GM21737 (cell line): ENCODE measurements at regions not wholly inside any gene's neighbourhood (a gene's known extent, or its start where the extent isn't known, plus 50 kb on each side); places are given as distances from the start of the nearest gene placed in this dataset.

Source experiments
- ATAC-seq: cut with Tn5 transposase; IDR thresholded peaks from one replicate; pipeline ENCODE4 v1.9.1; 2021; ENCODE audit warnings: mild to moderate bottlenecking, moderate library complexity; ENCODE audit not compliant: unreplicated experiment

DNA sequence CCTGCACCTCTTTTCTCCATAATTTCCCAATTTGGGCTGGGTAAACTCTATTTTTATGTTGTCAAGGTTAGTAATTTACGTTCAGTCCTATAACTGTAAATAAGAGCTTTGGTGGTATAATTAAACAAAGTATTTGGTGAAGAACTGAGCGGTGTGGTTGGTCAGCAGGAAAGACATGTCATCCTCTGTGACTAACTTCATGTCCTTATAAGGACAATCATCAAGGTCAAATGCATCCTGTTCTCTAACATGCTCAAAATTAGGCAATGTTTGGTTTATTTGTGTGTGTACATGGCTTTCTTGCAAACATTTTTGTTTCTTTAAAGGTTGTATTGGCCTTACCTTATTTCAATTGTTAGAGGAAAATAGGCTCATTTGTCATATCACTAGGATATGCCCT lies 121.5 kb upstream of the NABP1 start:
- ATAC-seq = no peak

DNA sequence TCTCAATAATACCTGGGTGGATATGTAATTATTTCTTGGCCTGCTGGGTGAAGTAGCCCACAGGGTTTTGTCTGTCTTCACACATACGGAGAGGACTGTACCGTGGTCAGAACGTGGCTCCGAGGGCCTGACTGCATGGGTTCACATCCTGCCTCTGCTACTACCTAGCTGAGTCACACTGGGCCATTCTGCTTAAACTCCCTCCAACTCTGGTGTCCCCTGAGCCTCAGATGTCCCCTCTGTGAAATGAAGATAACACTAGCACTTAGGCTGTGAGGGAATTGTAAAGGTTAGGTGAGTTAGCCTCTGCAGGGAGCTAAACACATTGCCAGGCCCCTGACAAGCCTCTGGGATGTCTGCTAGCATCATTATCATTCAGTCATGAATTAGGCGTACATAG lies 120.1 kb upstream of the NABP1 start:
- ATAC-seq = no peak

DNA sequence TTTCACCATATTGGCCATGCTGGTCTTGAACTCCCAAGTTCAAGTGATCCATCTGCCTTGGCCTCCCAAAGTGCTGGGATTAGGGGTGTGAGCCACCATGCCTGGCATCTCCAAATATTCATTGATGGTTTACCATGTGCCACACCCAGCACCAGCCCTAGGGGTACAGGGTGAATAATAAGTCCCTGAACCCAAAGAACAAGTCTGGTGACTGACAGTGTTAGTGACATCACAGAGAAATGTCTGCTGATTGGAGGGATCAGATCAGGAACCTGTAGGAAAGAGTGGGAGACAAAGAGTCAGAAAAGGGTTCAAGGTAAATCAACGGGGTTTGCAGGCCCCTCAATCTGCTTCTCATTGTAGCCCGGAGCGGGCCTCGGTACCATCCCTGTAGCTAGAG lies 118.4 kb upstream of the NABP1 start:
- no peak for ATAC-seq

DNA sequence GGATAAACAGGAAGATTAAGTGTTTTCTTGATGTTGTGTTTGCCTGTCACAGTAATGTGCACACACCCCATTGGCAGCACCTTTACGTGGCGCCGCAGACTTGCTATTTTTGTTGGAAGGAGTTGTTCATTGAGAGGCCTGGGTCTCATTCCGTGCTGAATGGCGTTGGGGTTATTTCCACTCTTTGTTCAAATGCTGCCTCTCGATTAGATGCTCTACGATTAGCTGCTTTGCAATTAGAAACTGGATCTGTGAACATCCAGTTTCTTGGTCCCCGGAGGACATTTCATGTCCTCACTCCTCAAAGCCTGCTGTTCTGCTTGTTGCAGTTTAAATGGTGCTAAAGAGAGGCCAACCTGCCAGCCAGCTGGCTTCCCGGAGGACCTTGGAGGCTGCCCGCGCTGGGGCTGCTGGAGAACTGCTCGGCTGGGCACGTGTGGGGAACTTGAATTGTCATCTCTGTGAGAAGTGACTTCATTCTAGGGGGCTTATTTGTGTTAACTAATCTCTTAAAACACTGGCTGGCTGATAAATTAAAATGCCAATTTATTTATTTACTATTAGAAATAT lies 117.4 kb upstream of the NABP1 start:
- no peak for ATAC-seq

DNA sequence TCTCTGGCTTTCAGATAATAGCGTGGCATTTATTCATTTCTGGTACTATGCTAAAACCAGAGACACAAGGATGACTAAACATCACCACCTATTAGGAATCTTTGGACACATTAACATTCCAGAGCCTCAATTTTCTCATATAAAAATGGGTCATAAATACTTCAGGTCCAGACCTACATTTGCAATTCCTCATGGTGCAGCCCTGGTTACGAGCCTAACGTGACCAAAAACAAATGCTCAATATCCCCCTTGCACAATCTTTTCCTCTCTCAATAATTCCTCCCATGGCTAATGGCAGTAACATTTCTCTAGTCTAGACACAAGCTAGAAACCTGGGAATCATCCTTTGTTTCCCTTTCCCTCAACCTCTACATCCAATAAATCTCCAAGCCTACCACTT lies 112.8 kb upstream of the NABP1 start:
- no peak for ATAC-seq

DNA sequence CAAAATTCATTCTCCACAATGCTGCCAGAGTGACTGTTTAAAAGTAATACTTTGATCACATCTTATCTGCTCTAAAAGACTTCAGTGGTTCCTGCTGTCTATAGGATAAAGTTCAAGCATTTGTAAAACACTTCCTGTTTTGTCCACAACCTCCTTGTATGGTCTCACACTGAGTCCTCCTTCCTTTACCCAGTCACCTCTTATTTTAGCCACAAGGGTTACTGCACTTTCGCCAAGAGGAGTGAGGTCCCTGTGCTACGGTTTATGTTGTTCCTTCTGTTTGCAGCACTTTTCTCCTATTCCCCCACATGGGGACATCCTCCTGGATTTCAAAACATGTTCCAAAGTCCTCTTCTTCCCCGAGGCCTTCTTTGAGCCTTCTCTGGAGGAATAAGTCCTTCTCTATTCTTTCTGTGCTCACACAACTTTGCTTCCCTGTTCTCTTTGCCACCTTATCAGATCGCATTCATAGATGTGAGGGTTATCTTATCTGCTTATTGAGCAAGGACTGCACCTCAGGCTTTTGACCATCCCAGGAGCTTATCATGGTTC lies 112.2 kb upstream of the NABP1 start:
- no peak for ATAC-seq

DNA sequence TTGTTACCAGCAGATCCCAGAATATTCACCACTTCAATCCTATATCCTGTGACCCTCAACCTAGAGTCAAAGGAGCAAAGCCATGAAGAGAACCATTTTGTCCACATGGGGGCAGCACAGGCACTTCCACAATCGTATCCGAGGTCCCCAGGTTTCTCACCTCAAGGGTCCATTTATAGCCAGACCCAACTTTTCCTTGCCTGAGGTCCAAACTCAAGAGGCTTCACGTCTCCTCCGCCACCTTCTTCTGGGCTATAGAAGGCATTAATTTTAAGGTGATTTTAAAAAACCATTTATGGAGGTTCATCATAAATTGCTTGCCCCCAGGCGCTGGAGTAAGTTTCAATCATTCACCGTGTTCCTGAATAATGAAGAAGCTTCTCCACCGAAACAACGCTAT lies 111.6 kb upstream of the NABP1 start:
- peak; percentile 83 for ATAC-seq

DNA sequence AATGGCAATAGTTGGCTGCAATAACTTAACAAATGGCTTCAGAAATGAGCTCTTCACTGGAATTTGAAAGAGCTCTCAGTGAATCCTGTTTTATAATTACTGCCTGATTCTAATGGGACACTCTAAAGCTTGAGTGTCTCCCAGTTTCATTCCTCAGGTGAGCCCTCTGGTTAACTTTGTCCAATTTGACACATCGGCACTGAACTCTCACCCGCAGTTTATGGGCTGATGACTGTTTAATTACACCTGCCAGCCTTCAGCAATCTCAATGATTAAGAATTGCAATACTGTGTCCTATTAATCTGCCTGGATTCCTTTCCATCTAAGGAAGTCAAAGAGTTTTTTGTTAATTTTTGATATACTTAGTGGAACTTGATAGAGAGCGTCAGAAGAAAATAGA lies 110.7 kb upstream of the NABP1 start:
- ATAC-seq = no peak

DNA sequence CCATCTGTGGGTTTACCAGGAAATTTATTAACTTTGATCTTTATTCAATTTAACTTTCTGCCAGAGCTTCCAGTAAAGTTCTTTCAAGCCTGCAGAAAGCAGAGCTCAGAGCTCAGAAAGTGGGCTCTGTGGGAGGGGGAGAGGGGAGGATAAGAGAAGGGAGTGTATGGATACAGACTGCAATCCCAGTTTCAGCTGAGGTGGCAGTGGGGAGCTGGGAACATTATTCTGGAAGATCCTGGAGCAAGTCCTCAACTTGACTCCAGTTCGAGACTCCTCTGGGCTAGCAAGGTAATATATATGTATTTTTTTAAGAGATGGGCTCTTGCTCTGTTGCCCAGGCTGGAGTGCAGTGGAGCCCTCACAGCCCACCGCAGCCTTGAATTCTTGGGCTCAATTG lies 108.9 kb upstream of the NABP1 start:
- no peak for ATAC-seq

DNA sequence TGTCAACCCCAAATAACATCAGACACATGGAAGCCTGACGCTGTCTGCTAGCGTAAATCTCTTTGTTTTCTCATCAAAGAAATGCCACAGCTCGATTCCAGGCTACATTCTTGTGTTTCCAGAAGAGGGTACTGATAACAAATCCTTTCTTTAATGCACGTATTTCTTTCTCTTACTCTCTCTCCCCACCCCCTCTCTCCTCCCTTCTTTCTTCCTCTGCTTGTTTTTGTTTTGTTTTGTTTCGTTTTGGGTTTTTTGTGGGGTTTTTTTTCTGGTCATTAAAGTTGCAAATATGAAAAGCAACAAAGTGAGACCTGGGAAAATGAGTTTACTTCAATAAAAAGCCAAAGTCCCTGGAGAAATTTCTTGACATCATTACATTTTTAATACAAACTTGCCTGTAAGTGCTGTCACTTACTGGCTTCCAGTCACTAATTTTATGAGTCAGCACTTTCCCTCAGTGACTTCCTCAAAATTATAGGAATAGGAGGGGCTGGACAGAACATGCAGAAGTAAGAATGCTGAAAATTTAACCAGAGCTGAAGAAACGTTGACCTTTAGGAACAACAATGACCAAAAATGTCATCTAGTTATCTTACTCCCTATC lies 106.7 kb upstream of the NABP1 start:
- no peak for ATAC-seq

DNA sequence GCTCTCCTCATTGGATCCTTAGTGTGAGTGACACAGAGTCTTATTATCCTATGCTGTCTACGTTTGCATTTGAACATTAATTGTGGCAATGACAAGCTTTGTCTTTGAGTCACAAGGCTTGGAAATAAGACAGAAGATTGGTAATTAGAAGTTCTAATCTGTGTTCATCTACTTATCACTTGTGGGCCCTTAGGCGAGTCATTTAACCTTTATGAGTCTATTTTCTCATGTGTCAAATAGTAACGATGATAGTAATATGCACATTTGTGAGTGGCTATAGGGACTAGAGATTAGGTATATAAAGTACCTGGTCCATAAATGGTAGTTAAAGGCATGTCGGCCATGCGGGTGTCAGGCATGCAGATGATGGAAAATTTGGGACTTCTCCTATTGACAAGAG lies 105.6 kb upstream of the NABP1 start:
- ATAC-seq = no peak

DNA sequence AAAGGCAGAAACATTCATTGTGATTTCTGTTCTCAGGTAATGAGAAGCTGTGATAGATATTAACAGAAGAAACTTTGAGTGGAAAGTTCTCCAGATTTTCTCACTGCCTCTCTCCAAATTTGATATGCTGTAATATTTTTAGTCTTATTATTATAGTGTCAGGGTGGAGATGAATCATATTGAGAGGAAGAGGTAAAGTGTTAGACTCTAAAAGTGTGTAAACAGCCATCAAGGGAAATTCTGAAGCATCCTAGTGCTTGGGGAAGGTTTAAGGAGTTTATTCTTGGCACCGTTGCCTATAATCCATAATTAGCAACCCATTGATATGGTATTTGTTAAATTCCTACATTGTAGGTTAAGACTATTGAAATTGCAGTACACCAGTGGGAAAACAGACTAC lies 104.7 kb upstream of the NABP1 start:
- ATAC-seq = no peak

DNA sequence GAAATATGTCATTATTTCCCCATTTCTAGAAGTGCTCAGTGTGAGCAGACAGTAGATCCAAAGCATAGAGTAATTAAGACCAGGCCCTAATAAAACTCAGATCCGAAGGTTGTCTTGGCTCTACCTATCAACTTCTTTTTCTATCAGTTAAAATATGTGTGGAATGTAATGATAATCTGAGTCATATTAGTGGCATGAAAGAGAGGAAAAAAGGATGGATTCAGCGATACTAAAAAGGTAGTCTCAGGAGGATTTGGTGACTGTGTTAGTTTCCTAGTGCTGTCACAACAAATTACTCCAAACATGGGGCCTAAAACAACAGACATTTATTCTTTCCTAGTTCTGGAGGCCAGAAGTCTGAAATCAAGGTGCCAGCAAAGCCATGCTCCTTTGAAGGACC lies 103.7 kb upstream of the NABP1 start:
- ATAC-seq = no peak

DNA sequence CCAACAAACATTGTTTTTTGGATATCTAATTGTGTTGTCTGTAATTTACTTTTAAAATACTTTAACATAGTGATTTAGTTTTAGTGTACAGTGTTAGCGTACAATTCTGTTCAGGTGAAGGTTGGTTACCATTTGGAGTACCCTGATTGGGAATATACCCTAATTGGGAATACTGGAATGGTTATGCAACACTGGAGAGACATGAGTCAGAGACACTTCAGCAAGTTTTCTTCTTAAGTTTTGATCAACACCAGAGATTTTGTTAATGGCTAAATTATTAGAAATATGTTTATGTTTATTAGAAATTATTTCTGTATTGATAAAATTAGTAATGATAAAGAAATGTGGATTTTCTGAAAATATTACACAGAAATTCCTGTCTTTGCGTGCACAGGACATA lies 100.3 kb upstream of the NABP1 start:
- ATAC-seq = no peak

DNA sequence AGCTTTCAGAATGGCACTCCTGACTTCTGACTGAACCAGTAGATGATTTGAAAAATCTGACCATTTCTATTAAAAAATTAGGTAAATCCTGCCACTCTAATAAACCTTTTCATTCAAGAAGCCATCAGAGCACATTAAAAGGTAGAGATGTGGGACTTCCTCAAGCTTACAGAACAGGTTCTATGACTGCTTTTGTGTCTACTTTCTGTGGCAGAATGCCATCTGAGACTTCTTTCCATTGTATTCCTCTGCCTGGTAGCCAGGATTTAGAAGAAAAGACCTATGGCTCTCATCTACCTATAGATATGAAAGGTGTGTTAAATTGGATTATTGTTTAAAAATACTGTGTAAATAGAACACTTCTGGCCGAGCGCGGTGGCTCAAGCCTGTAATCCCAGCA lies 99.9 kb upstream of the NABP1 start:
- no peak for ATAC-seq

DNA sequence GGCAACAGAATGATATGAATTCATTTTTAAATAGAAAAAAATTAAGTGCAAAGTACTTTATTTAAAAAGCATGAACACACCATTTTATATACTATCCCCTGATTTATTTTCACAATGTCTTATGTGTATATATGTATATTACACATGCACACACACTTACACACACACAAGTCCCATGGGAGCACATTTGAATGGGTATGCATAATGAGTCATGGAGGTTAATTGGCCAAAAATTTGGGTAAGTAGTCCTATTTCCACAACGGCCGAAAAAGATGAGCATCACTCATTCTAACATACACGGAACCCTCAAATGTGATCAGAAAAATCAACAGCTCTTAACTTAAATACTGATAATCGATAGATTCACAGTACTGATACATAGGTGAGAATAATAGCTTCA lies 97.4 kb upstream of the NABP1 start:
- no peak for ATAC-seq

DNA sequence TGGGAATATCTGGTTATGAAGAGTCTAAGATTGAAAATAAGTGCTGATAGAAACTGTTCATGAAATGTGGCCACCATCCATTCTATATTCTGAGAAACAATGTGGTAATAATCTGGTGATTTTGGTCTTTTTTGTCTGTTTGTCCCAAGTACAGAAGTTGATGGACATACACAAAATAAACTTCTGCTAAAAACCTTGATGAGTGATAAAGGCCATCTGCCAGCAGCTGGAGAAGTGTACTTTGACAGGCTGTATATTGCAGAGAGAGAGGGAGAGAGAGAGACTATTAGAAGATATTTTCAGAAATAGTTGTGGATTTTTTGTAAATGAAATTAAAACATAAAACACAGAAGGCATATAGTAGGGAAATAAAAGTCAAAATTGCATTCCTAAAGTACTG lies 96.9 kb upstream of the NABP1 start:
- ATAC-seq = no peak

DNA sequence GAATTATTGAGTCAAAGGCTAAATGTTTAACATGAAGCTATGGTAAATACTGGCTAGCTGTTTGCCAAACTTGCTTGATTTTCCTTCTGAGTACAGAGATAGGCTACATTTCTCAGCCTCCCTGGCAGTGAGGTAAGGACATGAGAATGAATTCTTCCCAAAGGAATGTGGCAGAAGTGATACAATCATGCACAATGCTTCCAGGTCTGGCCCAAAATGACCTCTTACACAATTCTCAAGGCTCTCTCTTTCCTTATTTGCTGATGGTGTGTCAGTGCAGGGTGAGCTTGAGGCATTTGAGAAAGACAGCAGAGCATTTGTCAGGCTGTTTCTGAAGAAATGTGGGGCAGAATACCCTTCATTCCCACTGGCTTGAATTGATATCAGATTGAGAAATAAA lies 95.6 kb upstream of the NABP1 start:
- no peak for ATAC-seq

DNA sequence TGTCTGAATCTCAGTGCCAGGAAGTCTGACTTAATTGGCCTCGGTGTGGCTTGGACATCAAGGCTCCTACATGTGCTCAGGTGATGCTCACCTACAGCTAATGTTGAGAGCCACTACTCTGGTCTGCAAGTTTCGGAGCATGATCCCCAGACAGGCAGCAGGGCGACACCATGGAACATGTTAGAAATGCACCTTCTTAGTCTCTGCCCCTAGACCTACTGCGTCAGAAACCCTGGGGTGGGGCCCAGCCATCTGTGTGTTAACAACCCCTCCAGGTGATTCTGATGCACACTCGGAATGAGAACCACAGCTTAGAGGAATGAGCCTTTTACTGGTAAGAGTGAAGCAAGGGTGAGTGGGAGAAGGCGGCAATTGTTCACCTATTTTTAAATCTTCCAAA lies 86.9 kb upstream of the NABP1 start:
- no peak for ATAC-seq

DNA sequence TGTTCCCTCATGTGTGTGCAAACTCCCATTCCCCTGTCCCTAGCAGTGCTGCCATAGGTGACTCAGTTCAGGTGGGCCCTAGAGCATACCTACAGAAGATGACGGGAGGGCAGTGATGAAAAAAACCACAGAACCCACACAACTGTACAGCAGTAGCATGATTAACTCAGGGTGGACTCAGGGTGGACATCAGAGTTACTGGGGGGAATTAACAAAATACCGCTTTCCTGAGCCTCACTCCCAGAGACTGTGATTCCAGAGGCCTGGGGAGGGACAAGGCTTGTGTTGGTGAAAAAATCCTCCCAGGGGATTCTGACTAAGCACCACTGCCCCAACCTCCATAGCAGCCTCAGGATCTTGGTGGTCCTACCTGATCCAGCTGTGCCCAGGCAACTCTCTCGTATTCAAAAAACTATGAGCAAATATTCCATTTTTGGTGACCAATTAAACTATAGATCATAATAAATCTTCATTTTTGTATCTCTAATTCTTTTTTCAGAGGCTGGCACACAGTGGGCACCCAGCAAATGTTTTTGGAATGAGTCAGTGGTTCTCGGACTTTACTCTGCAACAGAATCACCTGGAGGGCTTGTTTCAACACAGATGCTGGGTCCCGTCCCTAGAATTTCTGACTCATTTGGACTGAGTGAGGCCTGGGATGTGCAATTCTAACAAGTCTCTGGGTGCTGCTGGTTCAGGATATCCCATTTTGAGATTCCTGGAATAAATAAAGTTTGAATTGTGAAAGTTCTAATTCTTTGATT lies 84.1 kb upstream of the NABP1 start:
- no peak for ATAC-seq

DNA sequence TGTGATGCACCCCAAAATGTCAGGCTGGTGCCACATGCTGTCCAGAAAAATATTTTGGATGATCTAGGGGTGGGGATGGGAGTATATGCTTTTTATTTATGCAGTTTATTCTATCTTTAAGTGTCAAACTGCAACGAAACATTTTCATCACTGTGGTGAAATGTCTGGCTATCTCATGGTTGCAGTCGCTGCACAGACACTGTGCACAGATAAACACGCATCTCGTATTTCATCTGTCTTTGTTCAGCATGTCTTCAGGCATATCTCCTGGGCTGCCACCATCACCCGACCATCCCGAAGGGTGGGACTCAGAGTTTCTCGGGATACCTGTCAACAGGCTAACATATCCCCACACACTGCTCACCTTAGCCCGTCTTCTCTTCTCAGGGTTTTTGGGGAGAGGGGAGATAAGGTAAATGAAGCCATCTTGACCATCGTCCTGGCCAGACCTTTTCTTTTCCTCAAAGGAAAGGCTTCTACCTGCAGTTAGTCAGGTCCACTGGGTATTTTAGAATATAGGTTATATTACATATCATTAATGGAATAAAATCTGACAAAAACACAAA lies 80.7 kb upstream of the NABP1 start:
- ATAC-seq = no peak

DNA sequence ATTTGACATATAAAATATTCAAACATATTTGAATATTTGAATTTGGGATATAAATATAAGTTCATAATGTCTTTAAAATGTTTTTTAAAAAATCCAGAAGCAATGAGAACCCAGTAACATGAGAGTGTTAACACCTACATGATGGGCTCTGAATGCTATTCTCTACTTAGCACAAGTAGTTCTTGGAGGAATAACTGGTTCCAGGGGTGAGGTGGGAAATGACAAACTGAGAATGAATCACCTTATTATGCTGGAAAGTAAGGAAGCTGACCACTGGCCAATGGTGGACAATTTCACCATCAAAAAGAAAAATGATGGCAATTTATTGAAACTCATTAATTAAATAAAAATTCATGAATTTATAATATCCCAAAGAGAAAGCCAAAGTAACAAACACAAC lies 79.6 kb upstream of the NABP1 start:
- ATAC-seq = no peak
